ENCODE measurements at regions not wholly inside any gene's neighbourhood (a gene's known extent, or its start where the extent isn't known, plus 50 kb on each side); places are given as distances from the start of the nearest gene placed in this dataset.

GRCh38 chr13:67623630-67624029 is 393.5 kb upstream of the PCDH9 start:
- CTCF ChIA-PET, result no interaction called here
- no peak for DNase-seq (ENCODE audit: extremely low spot score)
- POLR2A ChIA-PET, result no interaction called here
- no peak for TF ChIP-seq CTCF (IDR thresholded peaks at IDR 0.05; ENCODE audit: control extremely low read depth, extremely low read depth, low read depth, missing control alignments)

GRCh38 chr13:67620665-67621064 is 390.5 kb upstream of the PCDH9 start:
- TF ChIP-seq CTCF (IDR thresholded peaks at IDR 0.05; ENCODE audit: control extremely low read depth, extremely low read depth, low read depth, missing control alignments), result no peak
- no peak for DNase-seq (ENCODE audit: extremely low spot score)
- ChIA-PET POLR2A (no interaction called here), CTCF (no interaction called here)

- POLR2A ChIA-PET, result no interaction called here
- no peak for DNase-seq (ENCODE audit: extremely low spot score)
- CTCF ChIA-PET, result no interaction called here
Observed at GRCh38 chr13:67619995-67620380, 389.9 kb upstream of the PCDH9 start.

GRCh38 chr13:67619351-67619994 is 389.3 kb upstream of the PCDH9 start:
- CTCF ChIA-PET, result no interaction called here
- no peak for TF ChIP-seq CTCF (IDR thresholded peaks at IDR 0.05; ENCODE audit: control extremely low read depth, extremely low read depth, low read depth, missing control alignments)
- POLR2A ChIA-PET, result no interaction called here
- DNase-seq (ENCODE audit: extremely low spot score), result no peak

More at GRCh38 chr13:67619995-67620380, 389.9 kb upstream of the PCDH9 start:
- no peak for TF ChIP-seq CTCF (IDR thresholded peaks at IDR 0.05; ENCODE audit: control extremely low read depth, extremely low read depth, low read depth, missing control alignments)

GRCh38 chr13:67614579-67614978 is 384.4 kb upstream of the PCDH9 start:
- CTCF ChIA-PET, result interaction anchor here (0.9 to 1.2 kb wide), 3 partner anchors 9 to 18 kb away, joined by 3 read pairs; no protein-coding TSS in a partner anchor
- POLR2A ChIA-PET, result no interaction called here

GRCh38 chr13:67614013-67614412 is 383.9 kb upstream of the PCDH9 start:
- ChIA-PET POLR2A (no interaction called here), CTCF (interaction anchor here (0.9 to 1.1 kb wide), 2 partner anchors 10 to 17 kb away, joined by 3 read pairs; no protein-coding TSS in a partner anchor)
- no peak for DNase-seq (ENCODE audit: extremely low spot score)
- TF ChIP-seq CTCF (IDR thresholded peaks at IDR 0.05; ENCODE audit: control extremely low read depth, extremely low read depth, low read depth, missing control alignments), result no peak

More at GRCh38 chr13:67614579-67614978, 384.4 kb upstream of the PCDH9 start:
- TF ChIP-seq CTCF (IDR thresholded peaks at IDR 0.05; ENCODE audit: control extremely low read depth, extremely low read depth, low read depth, missing control alignments), result no peak
- DNase-seq (ENCODE audit: extremely low spot score), result no peak

Data from GM10248 (cell line).